Effector memory CD8-positive, alpha-beta T cell (primary cell): ENCODE measurements at regions not wholly inside any gene's neighbourhood (a gene's known extent, or its start where the extent isn't known, plus 50 kb on each side); places are given as distances from the start of the nearest gene placed in this dataset.
A peak's percentile ranks its signal among the peaks of the same experiment; 100 is the strongest.

Experiments
- ATAC-seq: fragments of 150-1000 bp; cut with Tn5 transposase; replicated peaks from 2 replicates; pipeline ENCODE4 v1.10.0; 2021; ENCODE audit warnings: mild to moderate bottlenecking, moderate library complexity
- DNase-seq, 3 experiments: peaks; one replicate each; pipeline ENCODE4 v3.0.0; 2021
- H3K27ac Mint-ChIP-seq, 2 donors: one replicate each; pipeline ENCODE4 v1.8.0; 2022; ENCODE audit warnings: mild to moderate bottlenecking in 2 of 2, mixed read lengths in 2 of 2, moderate library complexity in 2 of 2
- H3K27me3 Mint-ChIP-seq, 2 donors: one replicate each; pipeline ENCODE4 v1.8.0; 2022; ENCODE audit warnings: mixed read lengths in 2 of 2
- H3K36me3 Mint-ChIP-seq: one replicate; pipeline ENCODE4 v1.8.0; 2022; ENCODE audit warnings: mild to moderate bottlenecking, moderate library complexity, mixed read lengths; ENCODE audit not compliant: insufficient read depth
- H3K4me1 Mint-ChIP-seq, 2 donors: one replicate each; pipeline ENCODE4 v1.8.0; 2022; ENCODE audit warnings: low read depth in 2 of 2, mixed read lengths in 2 of 2
- H3K4me3 Mint-ChIP-seq, 2 donors: one replicate each; pipeline ENCODE4 v1.8.0; 2022; ENCODE audit warnings: mild to moderate bottlenecking in 2 of 2, mixed read lengths in 2 of 2, moderate library complexity in 2 of 2
- H3K9me3 Mint-ChIP-seq, 2 donors: one replicate each; pipeline ENCODE4 v1.8.0; 2022; ENCODE audit warnings: mixed read lengths in 2 of 2

DNA sequence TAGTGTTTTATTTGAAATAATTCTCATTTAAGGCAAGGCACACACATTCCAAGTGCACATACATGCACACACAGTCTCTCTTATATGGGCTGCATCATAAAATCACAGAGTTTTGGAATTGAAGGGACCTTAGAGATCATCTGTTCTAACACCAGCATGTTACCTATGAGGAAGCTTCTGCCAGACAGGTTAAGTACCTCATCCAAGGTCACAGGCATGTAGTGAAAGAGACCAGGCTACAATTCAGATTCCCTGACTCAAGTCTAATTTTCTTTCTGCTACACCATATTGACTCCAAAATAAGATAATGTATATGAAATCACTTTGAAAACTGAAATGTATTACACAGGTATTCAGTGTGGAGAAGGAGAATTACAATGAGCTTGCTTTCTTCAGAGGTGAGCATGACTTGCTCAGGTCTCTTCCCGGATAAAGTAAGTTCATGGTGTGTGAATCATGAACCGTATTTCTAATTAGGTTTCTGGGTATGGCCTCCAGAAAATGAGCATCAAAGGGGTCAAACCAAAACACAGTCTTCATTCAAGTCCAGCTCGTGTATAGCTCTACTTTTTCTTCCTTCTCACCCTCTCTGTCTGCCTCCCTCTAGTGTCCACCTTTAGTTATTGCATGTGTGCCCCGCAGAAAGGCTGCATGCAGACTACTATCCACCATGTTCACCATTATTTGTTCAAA, 411.9 kb downstream of the FUT8 start:
- no peak overlapping the region for H3K4me3 Mint-ChIP-seq
- H3K27ac Mint-ChIP-seq: no peak overlapping the region
- ATAC-seq (peak; percentile 93), DNase-seq (peak; percentile 53 to 65 (median 58))
- H3K36me3 Mint-ChIP-seq: no peaks in the 10 kb centered on the region
- no peaks in the 10 kb centered on the region for H3K27me3 Mint-ChIP-seq
- H3K9me3 Mint-ChIP-seq: no peaks in the 10 kb centered on the region
- peaks cover 2 to 10% of the 10 kb centered on the region in 2 donors for H3K4me1 Mint-ChIP-seq

- Mint-ChIP-seq H3K27ac (no peak overlapping the region), H3K9me3 (no peaks in the 10 kb centered on the region), H3K27me3 (no peaks in the 10 kb centered on the region), H3K36me3 (no peaks in the 10 kb centered on the region), H3K4me3 (no peak overlapping the region), H3K4me1 (peaks cover 2 to 10% of the 10 kb centered on the region in 2 donors)
- ATAC-seq: no peak
- DNase-seq: no peak
Observed at GRCh38 chr14:65824978-65825299, 412.4 kb downstream of the FUT8 start.

DNA sequence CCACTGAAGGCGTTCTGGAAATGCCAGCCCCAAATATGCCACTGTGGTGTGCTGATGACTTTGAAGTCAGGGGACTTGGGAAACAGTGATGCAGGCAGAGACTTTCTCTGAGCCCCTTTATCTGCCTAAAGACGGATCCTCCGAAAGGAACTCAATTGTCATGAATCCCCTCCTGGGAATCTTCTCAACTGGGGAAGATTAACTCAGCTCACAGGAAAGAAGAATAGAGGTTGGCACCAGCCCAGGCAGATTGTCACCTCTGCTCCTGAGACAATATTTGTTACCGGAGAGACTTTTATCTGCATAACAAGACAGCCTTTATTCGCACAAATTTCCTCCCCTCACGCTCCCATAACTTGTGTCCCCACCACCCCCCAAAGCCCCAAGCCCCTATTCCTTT, 414.4 kb downstream of the FUT8 start:
- DNase-seq: no peak

GRCh38 chr14:65827520-65827919, 415.0 kb downstream of the FUT8 start:
- no peak for DNase-seq
- Mint-ChIP-seq H3K27ac (peak overlapping the region in 1 of 2 donors; percentile 41), H3K27me3 (no peaks in the 10 kb centered on the region), H3K4me1 (peaks cover 2 to 12% of the 10 kb centered on the region in 2 donors), H3K36me3 (no peaks in the 10 kb centered on the region), H3K9me3 (no peaks in the 10 kb centered on the region), H3K4me3 (no peak overlapping the region)
- ATAC-seq: no peak

More for the DNA sequence above, 414.4 kb downstream of the FUT8 start:
- no peak for ATAC-seq
- Mint-ChIP-seq H3K27ac (no peak overlapping the region), H3K36me3 (no peaks in the 10 kb centered on the region), H3K27me3 (no peaks in the 10 kb centered on the region), H3K4me1 (peaks cover 2 to 10% of the 10 kb centered on the region in 2 donors), H3K9me3 (no peaks in the 10 kb centered on the region), H3K4me3 (no peak overlapping the region)

GRCh38 chr14:65828396-65828795, 415.9 kb downstream of the FUT8 start:
- Mint-ChIP-seq H3K4me3 (no peak overlapping the region), H3K36me3 (no peaks in the 10 kb centered on the region), H3K9me3 (no peaks in the 10 kb centered on the region), H3K4me1 (peaks cover 8 to 19% of the 10 kb centered on the region in 2 donors), H3K27me3 (no peaks in the 10 kb centered on the region), H3K27ac (no peak overlapping the region)
- no peak for DNase-seq
- ATAC-seq: no peak

- peak overlapping the region in 1 of 2 donors; percentile 45 for H3K4me3 Mint-ChIP-seq
- H3K36me3 Mint-ChIP-seq: no peaks in the 10 kb centered on the region
- DNase-seq: no peak
- no peaks in the 10 kb centered on the region for H3K27me3 Mint-ChIP-seq
- H3K27ac Mint-ChIP-seq: peak overlapping the region in 1 of 2 donors; percentile 25
- peaks cover 20 to 27% of the 10 kb centered on the region in 2 donors for H3K4me1 Mint-ChIP-seq
- no peak for ATAC-seq
- H3K9me3 Mint-ChIP-seq: no peaks in the 10 kb centered on the region
Observed at GRCh38 chr14:65832431-65833266, 420.1 kb downstream of the FUT8 start.

GRCh38 chr14:65833267-65833880, 420.8 kb downstream of the FUT8 start:
- Mint-ChIP-seq H3K27me3 (no peaks in the 10 kb centered on the region), H3K9me3 (no peaks in the 10 kb centered on the region), H3K36me3 (no peaks in the 10 kb centered on the region), H3K4me3 (no peak overlapping the region), H3K4me1 (peaks cover 27 to 31% of the 10 kb centered on the region in 2 donors), H3K27ac (peak overlapping the region in 1 of 2 donors; percentile 25)
- no peak for ATAC-seq
- no peak for DNase-seq

- Mint-ChIP-seq H3K36me3 (no peaks in the 10 kb centered on the region), H3K27me3 (no peaks in the 10 kb centered on the region), H3K27ac (no peak overlapping the region), H3K4me3 (no peak overlapping the region), H3K4me1 (peaks cover 34 to 37% of the 10 kb centered on the region in 2 donors), H3K9me3 (no peaks in the 10 kb centered on the region)
- DNase-seq (no peak), ATAC-seq (no peak)
Observed at GRCh38 chr14:65834051-65834450, 421.5 kb downstream of the FUT8 start.

DNA sequence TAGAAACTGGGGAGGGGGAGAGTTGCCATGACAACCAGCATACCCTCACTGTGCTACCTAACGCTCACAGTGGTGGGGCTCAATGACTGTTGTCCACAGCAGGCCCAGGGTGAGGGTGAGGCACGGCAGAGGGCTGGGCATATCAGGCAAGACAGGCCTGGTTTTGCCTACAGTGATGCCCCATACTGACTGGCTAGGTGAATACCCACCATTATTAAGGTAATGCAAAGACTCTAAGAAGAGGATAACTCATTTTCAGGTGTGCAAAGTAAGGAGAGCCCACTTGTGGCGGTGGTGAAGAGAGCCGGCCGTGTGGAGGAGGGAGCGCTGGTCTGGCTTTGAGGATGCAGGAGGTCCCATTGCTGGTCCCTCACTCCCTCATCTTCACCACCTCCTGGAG, 422.3 kb downstream of the FUT8 start:
- H3K36me3 Mint-ChIP-seq: no peaks in the 10 kb centered on the region
- ATAC-seq (no peak), DNase-seq (no peak)
- H3K27me3 Mint-ChIP-seq: no peaks in the 10 kb centered on the region
- no peak overlapping the region for H3K27ac Mint-ChIP-seq
- H3K4me3 Mint-ChIP-seq: no peak overlapping the region
- H3K9me3 Mint-ChIP-seq: no peaks in the 10 kb centered on the region
- peaks cover 39 to 44% of the 10 kb centered on the region in 2 donors for H3K4me1 Mint-ChIP-seq

DNA sequence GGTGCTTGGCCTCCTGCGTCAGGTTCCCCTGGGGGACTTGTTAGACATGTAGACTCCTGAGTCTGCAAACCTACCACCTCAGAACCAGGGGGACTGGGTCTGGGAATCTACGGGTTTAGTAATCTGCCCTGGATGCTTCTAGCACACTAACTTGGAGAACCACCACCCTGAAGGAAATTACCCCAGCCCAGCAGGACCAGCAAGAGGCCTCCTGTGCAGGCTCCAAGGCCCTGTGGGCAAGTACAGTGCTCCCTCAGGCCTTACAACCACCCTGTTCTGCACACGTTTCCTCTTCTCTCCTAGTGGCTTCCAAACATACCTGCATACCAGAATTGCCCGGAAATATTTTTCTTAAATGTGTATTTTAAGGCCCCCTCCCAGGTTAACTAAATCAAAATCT, 423.0 kb downstream of the FUT8 start:
- H3K36me3 Mint-ChIP-seq: no peaks in the 10 kb centered on the region
- DNase-seq: no peak
- no peak overlapping the region for H3K27ac Mint-ChIP-seq
- no peaks in the 10 kb centered on the region for H3K27me3 Mint-ChIP-seq
- no peaks in the 10 kb centered on the region for H3K9me3 Mint-ChIP-seq
- H3K4me1 Mint-ChIP-seq: peaks cover 43 to 48% of the 10 kb centered on the region in 2 donors
- no peak for ATAC-seq
- no peak overlapping the region for H3K4me3 Mint-ChIP-seq

- H3K4me1 Mint-ChIP-seq: peaks cover 40 to 45% of the 10 kb centered on the region in 2 donors
- no peaks in the 10 kb centered on the region for H3K9me3 Mint-ChIP-seq
- H3K36me3 Mint-ChIP-seq: peaks cover 3% of the 10 kb centered on the region
- no peaks in the 10 kb centered on the region for H3K27me3 Mint-ChIP-seq
- H3K27ac Mint-ChIP-seq: peak overlapping the region in 1 of 2 donors; percentile 52
- peak overlapping the region; percentile 11 to 61 for H3K4me3 Mint-ChIP-seq
- no peak for DNase-seq
- ATAC-seq: no peak
Observed at GRCh38 chr14:65838565-65838964, 426.0 kb downstream of the FUT8 start.

DNA sequence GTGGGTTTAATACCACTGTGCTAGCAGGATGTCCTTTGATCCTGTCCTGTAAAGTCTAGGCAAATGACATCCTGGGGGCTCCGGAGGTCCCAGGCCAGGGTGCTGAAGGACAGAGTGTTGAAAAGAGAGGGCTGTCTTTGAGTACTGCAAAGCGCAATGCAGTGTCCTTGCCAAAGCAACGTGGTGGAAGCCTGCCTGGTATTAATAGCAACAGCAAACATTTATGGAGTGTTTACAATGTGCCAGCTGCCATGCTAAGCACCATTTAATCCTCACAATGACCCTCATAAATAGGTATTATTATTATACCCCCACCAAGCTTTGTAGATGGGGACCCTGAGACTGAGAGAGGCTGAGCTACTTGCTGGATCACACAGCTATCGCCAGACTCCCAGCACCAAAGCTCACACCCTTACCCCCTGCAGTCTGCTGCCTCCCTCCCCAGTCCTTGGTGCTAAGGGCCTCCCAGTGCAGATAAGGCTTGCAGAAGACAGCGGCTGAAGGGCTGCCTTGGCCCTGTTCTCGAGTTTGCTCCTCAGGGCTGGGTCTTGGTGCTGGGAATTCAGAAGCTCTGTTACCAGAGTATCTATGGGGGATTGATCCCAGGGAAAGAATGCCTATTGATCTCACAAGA, 427.7 kb downstream of the FUT8 start:
- peaks cover 3% of the 10 kb centered on the region for H3K36me3 Mint-ChIP-seq
- no peak overlapping the region for H3K27ac Mint-ChIP-seq
- no peaks in the 10 kb centered on the region for H3K9me3 Mint-ChIP-seq
- no peaks in the 10 kb centered on the region for H3K27me3 Mint-ChIP-seq
- ATAC-seq (no peak), DNase-seq (no peak)
- no peak overlapping the region for H3K4me3 Mint-ChIP-seq
- peaks cover 43 to 44% of the 10 kb centered on the region in 2 donors for H3K4me1 Mint-ChIP-seq

DNA sequence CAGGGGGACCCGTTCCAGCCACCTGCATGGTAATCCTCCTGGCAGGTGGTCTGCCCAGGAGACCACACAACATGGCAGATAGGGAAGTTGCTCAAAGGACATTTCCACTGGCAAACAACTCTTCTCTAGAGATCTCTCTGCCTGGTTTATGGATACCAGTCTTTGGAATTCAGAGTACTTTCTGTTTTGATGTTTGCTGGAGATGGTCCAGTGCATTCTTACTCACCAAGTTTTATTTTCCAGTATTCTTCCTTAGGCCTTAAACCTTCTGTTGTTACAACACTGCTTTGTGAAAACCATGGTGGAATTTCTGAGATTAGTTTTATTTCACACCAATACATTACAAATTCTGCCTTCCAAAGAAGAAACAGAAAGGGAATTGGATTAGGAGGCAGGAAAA, 428.3 kb downstream of the FUT8 start:
- no peaks in the 10 kb centered on the region for H3K27me3 Mint-ChIP-seq
- no peaks in the 10 kb centered on the region for H3K9me3 Mint-ChIP-seq
- H3K27ac Mint-ChIP-seq: no peak overlapping the region
- peaks cover 44 to 47% of the 10 kb centered on the region in 2 donors for H3K4me1 Mint-ChIP-seq
- no peak for DNase-seq
- no peak for ATAC-seq
- H3K4me3 Mint-ChIP-seq: no peak overlapping the region
- H3K36me3 Mint-ChIP-seq: peaks cover 3% of the 10 kb centered on the region
